ENCODE measurements at regions not wholly inside any gene's neighbourhood (a gene's known extent, or its start where the extent isn't known, plus 50 kb on each side); places are given as distances from the start of the nearest gene placed in this dataset.

DNA sequence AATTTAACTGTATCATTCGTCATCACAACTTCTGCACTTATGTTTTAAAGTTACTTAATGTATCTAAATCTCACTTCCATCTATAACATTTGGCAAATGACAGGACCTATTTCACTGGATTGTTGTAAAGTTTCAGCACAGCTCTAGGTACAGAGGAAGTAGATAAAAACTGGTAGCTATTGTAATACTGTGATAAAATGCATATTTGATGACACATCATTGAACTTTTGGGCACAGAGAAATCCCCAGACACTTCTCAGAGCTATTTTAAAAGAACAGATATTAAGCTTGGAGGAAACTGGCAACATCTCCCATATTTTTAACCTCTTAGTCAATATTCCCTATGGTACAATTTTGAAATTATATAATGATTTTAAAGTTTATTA lies 138.7 kb downstream of the RFPL4B start:
- TF ChIP-seq, protein P1, sequence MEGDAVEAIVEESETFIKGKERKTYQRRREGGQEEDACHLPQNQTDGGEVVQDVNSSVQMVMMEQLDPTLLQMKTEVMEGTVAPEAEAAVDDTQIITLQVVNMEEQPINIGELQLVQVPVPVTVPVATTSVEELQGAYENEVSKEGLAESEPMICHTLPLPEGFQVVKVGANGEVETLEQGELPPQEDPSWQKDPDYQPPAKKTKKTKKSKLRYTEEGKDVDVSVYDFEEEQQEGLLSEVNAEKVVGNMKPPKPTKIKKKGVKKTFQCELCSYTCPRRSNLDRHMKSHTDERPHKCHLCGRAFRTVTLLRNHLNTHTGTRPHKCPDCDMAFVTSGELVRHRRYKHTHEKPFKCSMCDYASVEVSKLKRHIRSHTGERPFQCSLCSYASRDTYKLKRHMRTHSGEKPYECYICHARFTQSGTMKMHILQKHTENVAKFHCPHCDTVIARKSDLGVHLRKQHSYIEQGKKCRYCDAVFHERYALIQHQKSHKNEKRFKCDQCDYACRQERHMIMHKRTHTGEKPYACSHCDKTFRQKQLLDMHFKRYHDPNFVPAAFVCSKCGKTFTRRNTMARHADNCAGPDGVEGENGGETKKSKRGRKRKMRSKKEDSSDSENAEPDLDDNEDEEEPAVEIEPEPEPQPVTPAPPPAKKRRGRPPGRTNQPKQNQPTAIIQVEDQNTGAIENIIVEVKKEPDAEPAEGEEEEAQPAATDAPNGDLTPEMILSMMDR (IDR thresholded peaks at IDR 0.05 in 2 of 3, conservative IDR thresholded peaks at IDR 0.05 in 1 of 3; ENCODE audit: borderline replicate concordance in 1 of 3, insufficient read depth in 1 of 3, low read depth in 2 of 3, low read length in 2 of 3): no peak
- TF ChIP-seq EZH2 (IDR thresholded peaks at IDR 0.05) (no peak), RAD21 (IDR thresholded peaks at IDR 0.05; ENCODE audit: low read depth) (no peak), JUND (IDR thresholded peaks at IDR 0.05) (no peak), EZH2phosphoT487 (IDR thresholded peaks at IDR 0.05; ENCODE audit: borderline replicate concordance) (no peak), POLR2A (IDR thresholded peaks at IDR 0.05; ENCODE audit: borderline replicate concordance, extremely low read depth, insufficient read depth, insufficient read length) (no peak), ZNF274 (IDR thresholded peaks at IDR 0.05; ENCODE audit: low read depth, low read length) (no peak), ZFX (IDR thresholded peaks at IDR 0.05) (no peak), CEBPB (IDR thresholded peaks at IDR 0.05; ENCODE audit: low read depth) (no peak), SIN3A (IDR thresholded peaks at IDR 0.05; ENCODE audit: low read depth) (no peak), POLR2AphosphoS5 (IDR thresholded peaks at IDR 0.05; ENCODE audit: low read depth, low read length) (no peak)
- TF ChIP-seq, protein P2, sequence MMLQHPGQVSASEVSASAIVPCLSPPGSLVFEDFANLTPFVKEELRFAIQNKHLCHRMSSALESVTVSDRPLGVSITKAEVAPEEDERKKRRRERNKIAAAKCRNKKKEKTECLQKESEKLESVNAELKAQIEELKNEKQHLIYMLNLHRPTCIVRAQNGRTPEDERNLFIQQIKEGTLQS (IDR thresholded peaks at IDR 0.05): no peak
- TF ChIP-seq, protein P3, sequence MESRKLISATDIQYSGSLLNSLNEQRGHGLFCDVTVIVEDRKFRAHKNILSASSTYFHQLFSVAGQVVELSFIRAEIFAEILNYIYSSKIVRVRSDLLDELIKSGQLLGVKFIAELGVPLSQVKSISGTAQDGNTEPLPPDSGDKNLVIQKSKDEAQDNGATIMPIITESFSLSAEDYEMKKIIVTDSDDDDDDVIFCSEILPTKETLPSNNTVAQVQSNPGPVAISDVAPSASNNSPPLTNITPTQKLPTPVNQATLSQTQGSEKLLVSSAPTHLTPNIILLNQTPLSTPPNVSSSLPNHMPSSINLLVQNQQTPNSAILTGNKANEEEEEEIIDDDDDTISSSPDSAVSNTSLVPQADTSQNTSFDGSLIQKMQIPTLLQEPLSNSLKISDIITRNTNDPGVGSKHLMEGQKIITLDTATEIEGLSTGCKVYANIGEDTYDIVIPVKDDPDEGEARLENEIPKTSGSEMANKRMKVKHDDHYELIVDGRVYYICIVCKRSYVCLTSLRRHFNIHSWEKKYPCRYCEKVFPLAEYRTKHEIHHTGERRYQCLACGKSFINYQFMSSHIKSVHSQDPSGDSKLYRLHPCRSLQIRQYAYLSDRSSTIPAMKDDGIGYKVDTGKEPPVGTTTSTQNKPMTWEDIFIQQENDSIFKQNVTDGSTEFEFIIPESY (IDR thresholded peaks at IDR 0.05; ENCODE audit: extremely low read depth, insufficient replicate concordance, low read length): no peak
- TF ChIP-seq, protein P4, sequence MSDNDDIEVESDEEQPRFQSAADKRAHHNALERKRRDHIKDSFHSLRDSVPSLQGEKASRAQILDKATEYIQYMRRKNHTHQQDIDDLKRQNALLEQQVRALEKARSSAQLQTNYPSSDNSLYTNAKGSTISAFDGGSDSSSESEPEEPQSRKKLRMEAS (IDR thresholded peaks at IDR 0.05): no peak
